Effector memory CD4-positive, alpha-beta T cell (primary cell): ENCODE measurements at regions not wholly inside any gene's neighbourhood (a gene's known extent, or its start where the extent isn't known, plus 50 kb on each side); places are given as distances from the start of the nearest gene placed in this dataset.

Source experiments
- DNase-seq, 3 donors: peaks; one replicate each; pipeline ENCODE4 v3.0.0-alpha.2; 2020
- H3K27ac ChIP-seq: 2 replicates; pipeline ENCODE4 v1.7.0; 2013; ENCODE audit warnings: mild to moderate bottlenecking, low read length, moderate library complexity; ENCODE audit not compliant: insufficient read depth, poor library complexity, severe bottlenecking
- H3K27me3 ChIP-seq: replicated peaks from 2 replicates; pipeline ENCODE4 v1.7.0; 2013; ENCODE audit warnings: mild to moderate bottlenecking, low read length; ENCODE audit not compliant: insufficient read depth, control insufficient read depth, poor library complexity, severe bottlenecking
- H3K36me3 ChIP-seq: 2 replicates; pipeline ENCODE4 v1.7.0; 2013; ENCODE audit warnings: mild to moderate bottlenecking, low read length, moderate library complexity; ENCODE audit not compliant: control insufficient read depth, insufficient read depth
- H3K4me1 ChIP-seq: 2 replicates; pipeline ENCODE4 v1.7.0; 2013; ENCODE audit warnings: low read length, mild to moderate bottlenecking; ENCODE audit not compliant: control insufficient read depth, insufficient read depth, poor library complexity, severe bottlenecking
- H3K4me3 ChIP-seq: 2 replicates; pipeline ENCODE4 v1.7.0; 2013; ENCODE audit warnings: low read length, low read depth, mild to moderate bottlenecking; ENCODE audit not compliant: insufficient read depth, poor library complexity, severe bottlenecking
- H3K9me3 ChIP-seq: 2 replicates; pipeline ENCODE4 v1.7.0; 2013; ENCODE audit warnings: mild to moderate bottlenecking, low read length, moderate library complexity; ENCODE audit not compliant: control insufficient read depth

DNA sequence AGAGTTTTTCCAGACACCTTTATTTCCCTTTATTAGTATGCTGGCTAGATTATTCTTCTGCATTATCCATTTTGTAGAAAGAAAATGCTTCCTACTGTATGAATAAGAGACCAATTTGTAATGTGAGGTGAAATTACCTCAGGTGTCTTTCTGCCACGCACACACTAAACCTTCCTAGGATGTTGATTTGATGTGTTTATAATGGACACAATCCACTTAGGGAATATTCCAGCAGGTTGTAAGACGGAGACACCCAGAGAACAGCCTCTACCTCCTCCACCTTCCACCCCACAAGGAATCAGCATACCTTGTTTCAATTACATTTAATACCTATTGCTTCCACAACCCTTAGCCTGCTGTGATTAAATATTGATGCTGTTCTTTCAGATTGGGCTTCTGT, 379.1 kb upstream of the KIRREL3 start:
- Histone ChIP-seq H3K9me3 (no peaks in the 10 kb centered on the region), H3K27ac (no peak overlapping the region), H3K4me1 (no peaks in the 10 kb centered on the region), H3K36me3 (no peaks in the 10 kb centered on the region), H3K27me3 (no peaks in the 10 kb centered on the region), H3K4me3 (no peak overlapping the region)
- no peak for DNase-seq

DNA sequence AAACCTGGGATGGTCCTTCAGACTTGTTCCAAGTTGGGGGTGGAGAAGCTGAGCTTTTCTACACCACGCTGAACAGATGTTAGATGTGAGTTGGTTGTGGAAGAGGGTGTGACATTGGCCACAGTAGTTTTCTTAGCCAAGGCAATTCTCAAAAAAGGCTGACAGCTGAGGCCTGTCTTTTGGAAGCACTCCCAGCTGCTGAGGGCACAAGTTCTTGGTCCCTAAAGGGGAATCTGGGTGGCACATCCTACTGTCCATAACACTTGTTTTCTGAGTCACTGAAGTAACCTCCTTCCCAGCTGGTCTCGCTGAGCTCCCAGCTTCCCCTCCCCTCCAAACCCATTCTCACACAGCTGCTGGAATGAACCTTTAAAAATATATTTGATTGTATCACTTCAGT, 375.7 kb upstream of the KIRREL3 start:
- Histone ChIP-seq H3K36me3 (no peaks in the 10 kb centered on the region), H3K9me3 (no peaks in the 10 kb centered on the region), H3K27ac (no peak overlapping the region), H3K4me1 (no peaks in the 10 kb centered on the region), H3K4me3 (no peak overlapping the region), H3K27me3 (no peaks in the 10 kb centered on the region)
- no peak for DNase-seq

DNA sequence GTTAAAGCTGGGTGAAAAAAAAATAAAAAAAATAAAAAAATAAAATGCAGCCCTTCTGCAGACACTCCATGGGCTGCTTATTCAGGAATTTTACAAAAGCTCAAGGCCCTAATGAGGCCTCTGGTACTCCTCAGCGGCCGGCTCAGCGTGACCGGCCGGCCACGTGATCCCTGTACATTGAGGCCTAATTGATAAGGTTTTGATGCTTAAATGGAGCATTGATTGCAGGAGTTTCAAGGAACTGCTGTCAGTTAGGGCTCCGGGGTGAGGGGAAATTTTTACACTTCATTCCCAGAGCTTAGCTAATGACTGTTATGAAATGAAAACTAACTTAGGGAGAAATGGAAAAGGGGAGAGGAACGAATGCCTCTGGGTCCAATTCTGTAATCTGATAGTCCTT, 368.8 kb upstream of the KIRREL3 start:
- no peak for DNase-seq
- Histone ChIP-seq H3K4me3 (no peak overlapping the region), H3K4me1 (no peaks in the 10 kb centered on the region), H3K27me3 (no peaks in the 10 kb centered on the region), H3K9me3 (no peaks in the 10 kb centered on the region), H3K36me3 (no peaks in the 10 kb centered on the region), H3K27ac (no peak overlapping the region)

DNA sequence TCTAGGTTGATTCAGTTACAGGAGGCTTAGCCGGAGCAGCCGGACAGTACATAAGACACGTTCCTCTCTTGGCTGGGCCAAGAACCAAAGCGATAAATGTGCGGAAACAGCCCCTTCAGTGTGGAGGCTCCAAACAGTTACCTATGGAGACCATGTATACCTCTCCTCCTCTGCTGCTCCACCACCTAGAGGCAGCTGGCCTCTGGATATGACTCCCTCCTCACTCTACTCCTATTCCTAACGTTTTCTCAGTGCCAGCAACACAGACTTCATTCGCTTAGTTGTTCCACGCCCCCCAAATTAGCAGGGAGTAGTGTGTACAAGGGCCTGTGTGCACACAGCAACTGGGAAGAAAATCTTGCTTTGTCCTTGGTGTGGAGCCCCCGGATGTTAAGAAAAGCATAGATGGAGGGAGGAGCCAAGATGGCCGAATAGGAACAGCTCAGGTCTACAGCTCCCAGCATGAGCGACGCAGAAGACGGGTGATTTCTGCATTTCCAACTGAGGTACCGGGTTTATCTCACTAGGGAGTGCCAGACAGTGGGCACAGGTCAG, 362.3 kb upstream of the KIRREL3 start:
- DNase-seq: no peak
- Histone ChIP-seq H3K9me3 (no peaks in the 10 kb centered on the region), H3K4me3 (no peak overlapping the region), H3K27ac (no peak overlapping the region), H3K27me3 (no peaks in the 10 kb centered on the region), H3K4me1 (no peaks in the 10 kb centered on the region), H3K36me3 (no peaks in the 10 kb centered on the region)

DNA sequence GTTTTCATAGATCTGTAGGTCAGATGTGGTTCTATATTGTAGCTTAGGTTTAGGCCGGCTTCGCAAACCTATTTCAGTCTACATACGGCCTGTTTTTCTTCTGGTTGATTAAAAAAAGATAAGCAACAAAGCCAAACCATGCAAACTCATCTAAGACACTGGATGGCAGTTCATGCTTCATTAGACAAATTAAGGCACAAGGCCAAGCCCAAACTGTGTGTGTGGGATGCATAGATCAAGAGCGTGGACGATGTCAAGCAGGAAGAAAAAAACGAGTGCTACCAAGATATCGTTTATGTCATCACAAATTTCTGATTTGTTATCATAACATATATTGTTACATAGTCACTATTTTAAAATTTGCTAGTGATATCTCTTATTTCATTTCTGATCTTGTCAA, 357.6 kb upstream of the KIRREL3 start:
- H3K4me1 ChIP-seq: no peaks in the 10 kb centered on the region
- no peak for DNase-seq
- H3K4me3 ChIP-seq: no peak overlapping the region
- no peak overlapping the region for H3K27ac ChIP-seq
- no peaks in the 10 kb centered on the region for H3K27me3 ChIP-seq
- H3K36me3 ChIP-seq: no peaks in the 10 kb centered on the region
- no peaks in the 10 kb centered on the region for H3K9me3 ChIP-seq

DNA sequence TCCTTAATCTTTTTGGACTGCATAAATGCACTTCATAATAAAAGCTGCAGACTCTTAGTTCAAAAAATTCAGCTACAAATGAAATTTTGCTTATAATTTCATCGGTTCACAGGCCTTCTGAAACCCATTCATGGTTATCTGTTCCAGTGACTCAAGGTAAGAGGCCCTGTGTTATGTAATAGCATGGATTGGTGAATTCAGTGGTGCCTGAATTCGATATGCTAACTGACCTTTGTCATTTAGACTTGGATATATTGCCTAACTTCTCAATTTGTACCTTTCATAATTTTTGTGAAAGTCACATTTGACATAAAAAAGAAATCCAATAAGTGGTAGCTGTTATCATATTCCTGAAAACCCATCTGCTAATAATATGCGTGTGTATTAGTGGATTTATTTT, 349.9 kb upstream of the KIRREL3 start:
- H3K27me3 ChIP-seq: no peaks in the 10 kb centered on the region
- no peaks in the 10 kb centered on the region for H3K4me1 ChIP-seq
- H3K27ac ChIP-seq: no peak overlapping the region
- H3K4me3 ChIP-seq: no peak overlapping the region
- no peaks in the 10 kb centered on the region for H3K9me3 ChIP-seq
- no peaks in the 10 kb centered on the region for H3K36me3 ChIP-seq
- no peak for DNase-seq

DNA sequence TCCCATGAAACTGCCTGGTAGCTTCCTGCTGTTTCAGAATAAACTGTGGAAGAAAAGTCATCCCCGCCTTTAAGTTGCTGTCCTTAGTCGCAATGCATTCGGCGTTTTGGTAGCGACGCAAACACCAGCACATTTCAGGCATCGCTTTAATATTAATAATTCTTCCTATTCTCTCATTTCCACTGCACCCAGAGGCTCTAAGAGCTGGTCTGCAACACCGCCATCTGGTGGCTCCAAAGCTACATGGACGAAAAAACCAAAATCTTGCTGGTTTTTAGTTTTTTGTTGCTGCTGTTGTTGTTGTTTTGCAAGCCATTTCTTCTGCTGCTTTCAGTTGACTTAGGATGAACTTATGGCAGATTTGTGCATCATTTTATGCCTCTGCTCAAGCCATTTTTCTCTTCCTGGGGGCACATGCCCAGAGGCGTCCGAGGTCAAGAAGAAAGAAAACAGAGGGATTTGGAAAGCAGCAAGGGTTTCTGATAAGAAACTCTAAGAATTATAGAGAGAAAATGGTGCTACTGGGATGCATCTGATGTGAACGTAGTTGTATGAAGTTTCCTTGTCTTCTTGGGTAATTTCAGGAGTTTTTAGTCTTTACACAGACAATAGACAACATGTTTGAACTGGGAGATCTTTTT, 345.4 kb upstream of the KIRREL3 start:
- no peaks in the 10 kb centered on the region for H3K4me1 ChIP-seq
- DNase-seq: no peak
- no peaks in the 10 kb centered on the region for H3K27me3 ChIP-seq
- no peaks in the 10 kb centered on the region for H3K36me3 ChIP-seq
- no peak overlapping the region for H3K27ac ChIP-seq
- H3K9me3 ChIP-seq: no peaks in the 10 kb centered on the region
- H3K4me3 ChIP-seq: no peak overlapping the region

DNA sequence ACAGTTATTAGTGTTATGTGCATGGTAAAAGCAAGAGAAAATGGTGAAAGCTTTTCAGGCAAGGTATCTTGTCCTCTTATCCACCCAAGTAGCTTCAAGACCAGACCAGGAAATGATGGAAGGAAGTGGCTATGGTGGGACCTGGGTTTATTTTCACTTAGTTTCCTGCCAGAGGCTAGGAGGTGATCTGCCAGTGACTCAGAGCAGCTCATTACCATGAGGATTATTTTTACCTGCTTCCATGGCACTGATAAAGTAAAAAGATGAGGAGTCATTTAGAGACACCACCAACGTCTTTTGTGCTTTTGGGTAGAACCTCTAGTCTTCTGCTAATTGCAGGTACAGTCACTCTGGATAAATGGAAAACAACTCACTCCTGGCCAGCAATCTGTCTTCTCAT, 339.9 kb upstream of the KIRREL3 start:
- no peaks in the 10 kb centered on the region for H3K27me3 ChIP-seq
- DNase-seq: no peak
- H3K4me3 ChIP-seq: no peak overlapping the region
- no peaks in the 10 kb centered on the region for H3K9me3 ChIP-seq
- no peaks in the 10 kb centered on the region for H3K4me1 ChIP-seq
- H3K36me3 ChIP-seq: no peaks in the 10 kb centered on the region
- H3K27ac ChIP-seq: no peak overlapping the region

DNA sequence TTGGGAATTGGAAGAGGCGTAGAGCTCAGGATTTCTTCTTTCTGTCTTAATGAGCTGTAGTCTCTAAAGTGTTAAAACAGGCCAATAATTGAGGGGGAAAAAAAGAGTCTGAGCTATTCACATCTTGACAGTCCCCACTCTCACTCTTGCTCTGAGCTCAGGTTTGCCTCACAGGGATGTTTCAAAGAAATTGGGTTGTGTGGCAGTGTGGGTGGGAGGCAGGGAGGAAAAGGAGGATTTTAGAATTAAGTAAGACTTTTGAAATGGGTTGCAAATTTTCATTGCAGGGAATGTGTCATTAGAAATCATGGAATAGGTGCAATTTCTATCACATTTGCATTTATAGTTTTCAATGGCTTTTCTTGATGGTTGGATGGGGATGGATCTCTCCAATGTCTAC, 338.8 kb upstream of the KIRREL3 start:
- Histone ChIP-seq H3K4me1 (no peaks in the 10 kb centered on the region), H3K9me3 (no peaks in the 10 kb centered on the region), H3K4me3 (no peak overlapping the region), H3K27me3 (no peaks in the 10 kb centered on the region), H3K27ac (no peak overlapping the region), H3K36me3 (no peaks in the 10 kb centered on the region)
- DNase-seq: no peak

DNA sequence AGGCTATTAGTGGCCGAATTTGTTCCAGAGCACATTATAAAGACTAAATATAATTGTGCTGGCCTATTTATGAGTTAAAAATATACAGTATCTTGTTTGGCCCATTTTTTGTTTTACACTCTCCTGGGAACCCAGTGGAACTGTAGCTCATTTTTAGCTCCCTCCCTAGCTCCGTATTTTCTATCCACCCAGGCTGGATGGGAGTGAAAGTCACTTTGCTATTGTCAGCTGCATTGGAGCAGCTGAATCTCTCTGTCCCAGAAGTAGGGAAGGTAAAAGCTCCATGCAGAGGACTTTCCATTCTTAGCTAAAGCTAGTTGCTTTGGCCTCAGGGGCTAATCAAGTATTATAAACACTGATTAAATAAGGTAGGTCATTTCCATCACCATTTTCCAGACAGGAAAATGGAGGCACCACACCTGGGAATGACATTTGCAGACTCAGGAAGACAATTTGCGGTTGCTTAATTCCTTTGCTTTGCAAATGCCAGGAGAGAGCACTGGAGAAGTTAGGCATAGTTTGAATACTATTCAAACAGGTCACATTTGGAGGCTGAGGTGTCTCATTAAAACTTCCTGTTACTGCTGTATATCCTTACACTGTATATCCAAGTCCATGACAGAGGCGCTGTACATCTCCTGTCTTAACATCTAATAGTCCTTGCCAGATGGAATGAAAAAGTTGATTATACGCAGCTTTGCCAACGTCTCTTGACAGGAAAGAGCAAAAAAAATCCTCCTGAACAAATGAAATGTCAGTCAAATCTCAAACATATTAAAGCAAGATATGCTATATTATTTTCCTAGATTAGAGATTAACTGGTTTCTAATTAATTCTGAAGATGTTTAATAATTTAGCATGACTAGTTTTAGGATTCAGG, 338.1 kb upstream of the KIRREL3 start:
- no peak overlapping the region for H3K27ac ChIP-seq
- no peak overlapping the region for H3K4me3 ChIP-seq
- no peaks in the 10 kb centered on the region for H3K9me3 ChIP-seq
- H3K4me1 ChIP-seq: no peaks in the 10 kb centered on the region
- DNase-seq: no peak
- H3K36me3 ChIP-seq: no peaks in the 10 kb centered on the region
- no peaks in the 10 kb centered on the region for H3K27me3 ChIP-seq
